ENCODE measurements at regions not wholly inside any gene's neighbourhood (a gene's known extent, or its start where the extent isn't known, plus 50 kb on each side); places are given as distances from the start of the nearest gene placed in this dataset.

DNA sequence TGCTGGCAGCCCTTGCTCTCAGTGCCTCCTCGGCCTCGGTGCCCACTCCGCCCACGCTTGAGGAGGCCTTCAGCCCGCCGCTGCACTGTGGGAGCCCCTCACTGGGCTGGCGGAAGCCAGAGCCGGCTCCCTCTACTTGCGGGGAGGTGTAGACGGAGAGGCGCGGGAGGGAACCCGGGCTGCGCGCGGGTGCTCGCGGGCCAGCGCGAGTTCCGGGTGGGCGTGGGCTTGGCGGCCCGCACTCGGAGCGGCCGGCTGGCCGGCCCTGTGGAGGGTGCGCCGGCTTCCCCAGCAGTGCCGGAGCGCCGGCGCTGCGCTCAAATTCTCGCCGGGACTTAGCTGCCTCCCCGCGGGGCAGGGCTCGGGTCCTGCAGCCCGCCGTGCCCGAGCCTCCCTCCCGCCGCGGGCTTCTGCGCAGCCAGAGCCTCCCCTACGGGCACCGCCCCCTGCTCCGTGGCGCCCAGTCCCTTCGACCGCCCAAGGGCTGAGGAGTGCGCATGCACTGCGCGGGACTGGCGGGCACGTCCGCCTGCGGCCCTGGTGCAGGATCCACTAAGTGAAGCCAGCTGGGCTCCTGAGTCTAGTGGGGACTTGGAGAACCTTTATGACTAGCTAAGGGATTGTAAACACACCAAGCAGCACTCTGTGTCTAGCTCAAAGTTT is 231.5 kb downstream of the EFHB start:
- H3K4me3 Mint-ChIP-seq (ENCODE audit: unreplicated experiment), result no peak overlapping the region
- no peaks in the 10 kb centered on the region for H3K27me3 Mint-ChIP-seq (ENCODE audit: low read depth)
- H3K36me3 Mint-ChIP-seq (ENCODE audit: low read depth), result no peaks in the 10 kb centered on the region
- peak; percentile 79 for DNase-seq (ENCODE audit: low spot score)
- H3K4me1 Mint-ChIP-seq (ENCODE audit: low read depth), result no peaks in the 10 kb centered on the region
- no peak overlapping the region for H3K27ac Mint-ChIP-seq (ENCODE audit: unreplicated experiment)
- TF ChIP-seq, protein P1, sequence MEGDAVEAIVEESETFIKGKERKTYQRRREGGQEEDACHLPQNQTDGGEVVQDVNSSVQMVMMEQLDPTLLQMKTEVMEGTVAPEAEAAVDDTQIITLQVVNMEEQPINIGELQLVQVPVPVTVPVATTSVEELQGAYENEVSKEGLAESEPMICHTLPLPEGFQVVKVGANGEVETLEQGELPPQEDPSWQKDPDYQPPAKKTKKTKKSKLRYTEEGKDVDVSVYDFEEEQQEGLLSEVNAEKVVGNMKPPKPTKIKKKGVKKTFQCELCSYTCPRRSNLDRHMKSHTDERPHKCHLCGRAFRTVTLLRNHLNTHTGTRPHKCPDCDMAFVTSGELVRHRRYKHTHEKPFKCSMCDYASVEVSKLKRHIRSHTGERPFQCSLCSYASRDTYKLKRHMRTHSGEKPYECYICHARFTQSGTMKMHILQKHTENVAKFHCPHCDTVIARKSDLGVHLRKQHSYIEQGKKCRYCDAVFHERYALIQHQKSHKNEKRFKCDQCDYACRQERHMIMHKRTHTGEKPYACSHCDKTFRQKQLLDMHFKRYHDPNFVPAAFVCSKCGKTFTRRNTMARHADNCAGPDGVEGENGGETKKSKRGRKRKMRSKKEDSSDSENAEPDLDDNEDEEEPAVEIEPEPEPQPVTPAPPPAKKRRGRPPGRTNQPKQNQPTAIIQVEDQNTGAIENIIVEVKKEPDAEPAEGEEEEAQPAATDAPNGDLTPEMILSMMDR (IDR thresholded peaks at IDR 0.05), result no peak
- H3K9me3 Mint-ChIP-seq (ENCODE audit: low read depth), result peaks cover 12% of the 10 kb centered on the region

DNA sequence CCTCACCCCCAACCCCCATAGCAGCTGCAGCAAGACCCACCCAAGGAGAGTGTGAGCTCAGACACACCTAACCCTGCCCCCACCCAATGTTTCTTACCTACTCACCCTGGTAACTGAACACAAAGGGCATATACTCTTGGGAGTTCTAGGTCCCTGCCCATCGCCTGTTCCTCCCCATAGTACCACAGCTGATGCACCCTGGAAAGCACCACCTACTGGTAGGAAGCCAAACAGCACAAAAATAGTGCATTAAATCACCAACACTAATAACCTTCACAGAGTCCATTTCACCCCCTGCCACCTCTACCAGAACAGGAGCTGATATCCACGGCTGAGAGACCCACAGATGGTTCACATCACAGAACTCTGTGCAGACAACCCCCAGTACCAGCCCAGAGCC is 245.2 kb downstream of the EFHB start:
- peaks cover 1% of the 10 kb centered on the region for H3K36me3 Mint-ChIP-seq (ENCODE audit: low read depth)
- no peak overlapping the region for H3K4me3 Mint-ChIP-seq (ENCODE audit: unreplicated experiment)
- TF ChIP-seq, protein P1 (IDR thresholded peaks at IDR 0.05), result no peak
- DNase-seq (ENCODE audit: low spot score), result no peak
- H3K4me1 Mint-ChIP-seq (ENCODE audit: low read depth), result no peaks in the 10 kb centered on the region
- H3K9me3 Mint-ChIP-seq (ENCODE audit: low read depth), result peaks cover 30% of the 10 kb centered on the region
- no peak overlapping the region for H3K27ac Mint-ChIP-seq (ENCODE audit: unreplicated experiment)
- no peaks in the 10 kb centered on the region for H3K27me3 Mint-ChIP-seq (ENCODE audit: low read depth)

DNA sequence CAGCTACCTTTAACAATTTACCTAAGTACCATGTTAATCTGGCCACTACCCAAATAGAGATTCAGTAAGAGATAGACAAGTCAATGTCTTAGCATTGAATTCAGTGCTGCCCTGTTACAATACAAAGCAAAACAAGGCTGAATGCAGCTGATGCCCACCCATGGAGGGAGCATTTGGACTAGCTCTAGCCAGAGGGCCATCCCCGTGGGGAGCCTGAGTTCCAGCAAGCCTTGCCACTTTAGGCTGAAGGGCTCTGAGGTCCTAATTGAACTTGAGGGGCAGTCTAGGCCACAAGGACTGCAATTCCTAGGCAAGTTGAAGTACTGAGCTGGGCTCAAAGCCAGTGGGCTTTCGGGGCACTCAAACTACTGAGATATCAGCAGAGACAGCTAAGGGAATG is 265.9 kb downstream of the EFHB start:
- no peak for DNase-seq (ENCODE audit: low spot score)
- Mint-ChIP-seq H3K27ac (ENCODE audit: unreplicated experiment) (no peak overlapping the region), H3K27me3 (ENCODE audit: low read depth) (no peaks in the 10 kb centered on the region), H3K4me1 (ENCODE audit: low read depth) (no peaks in the 10 kb centered on the region), H3K4me3 (ENCODE audit: unreplicated experiment) (no peak overlapping the region), H3K36me3 (ENCODE audit: low read depth) (no peaks in the 10 kb centered on the region), H3K9me3 (ENCODE audit: low read depth) (no peaks in the 10 kb centered on the region)
- TF ChIP-seq, protein P1 (IDR thresholded peaks at IDR 0.05), result no peak

DNA sequence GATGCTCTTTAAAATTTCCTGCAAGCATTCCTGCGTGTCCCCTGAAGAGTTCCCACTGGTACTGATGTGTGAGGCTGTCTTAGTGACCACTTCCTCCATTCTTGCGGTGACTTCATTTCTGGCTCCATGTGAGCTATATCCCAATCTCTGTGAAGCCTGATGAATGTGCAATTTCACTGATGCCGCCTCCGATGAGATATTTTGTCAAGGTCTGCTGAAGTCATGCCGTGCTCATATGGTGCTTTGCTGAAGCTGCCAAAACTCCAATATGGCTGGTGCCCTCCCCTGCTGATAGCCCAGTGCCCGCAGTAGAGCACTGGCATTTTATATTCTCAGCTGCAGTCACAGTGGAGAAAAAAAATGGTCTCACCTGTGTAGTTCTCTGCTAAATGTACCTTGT is 271.5 kb downstream of the EFHB start:
- DNase-seq (ENCODE audit: low spot score), result no peak

DNA sequence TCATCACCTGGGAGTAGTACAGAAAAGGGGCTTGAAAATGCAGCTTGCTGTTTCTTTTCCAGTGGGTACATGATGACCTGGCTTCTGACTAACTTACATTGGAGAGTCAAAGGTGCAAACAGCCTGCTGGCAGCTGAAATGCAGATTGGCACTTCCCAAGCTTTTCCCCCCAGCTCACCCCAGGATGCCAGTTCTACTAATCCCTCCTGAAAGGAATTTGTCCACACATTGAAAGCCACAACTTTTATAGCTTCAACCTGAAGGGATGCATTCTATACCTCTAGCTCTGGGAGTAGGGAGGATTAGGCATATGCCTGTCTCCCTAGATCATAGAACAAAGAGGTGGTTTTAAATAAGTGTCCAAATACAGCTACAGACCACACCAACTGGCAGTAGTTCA is 281.7 kb downstream of the EFHB start:
- Mint-ChIP-seq H3K36me3 (ENCODE audit: low read depth) (no peaks in the 10 kb centered on the region), H3K9me3 (ENCODE audit: low read depth) (peaks cover 39% of the 10 kb centered on the region), H3K4me1 (ENCODE audit: low read depth) (no peaks in the 10 kb centered on the region), H3K27ac (ENCODE audit: unreplicated experiment) (no peak overlapping the region), H3K27me3 (ENCODE audit: low read depth) (no peaks in the 10 kb centered on the region), H3K4me3 (ENCODE audit: unreplicated experiment) (no peak overlapping the region)
- DNase-seq (ENCODE audit: low spot score), result no peak
- TF ChIP-seq, protein P1 (IDR thresholded peaks at IDR 0.05), result no peak

More for the DNA sequence above, 271.5 kb downstream of the EFHB start:
- Mint-ChIP-seq H3K9me3 (ENCODE audit: low read depth) (no peaks in the 10 kb centered on the region), H3K27ac (ENCODE audit: unreplicated experiment) (no peak overlapping the region), H3K36me3 (ENCODE audit: low read depth) (no peaks in the 10 kb centered on the region), H3K27me3 (ENCODE audit: low read depth) (no peaks in the 10 kb centered on the region), H3K4me3 (ENCODE audit: unreplicated experiment) (no peak overlapping the region), H3K4me1 (ENCODE audit: low read depth) (no peaks in the 10 kb centered on the region)
- TF ChIP-seq, protein P1 (IDR thresholded peaks at IDR 0.05), result no peak
